H1 (cell line): ENCODE measurements at regions not wholly inside any gene's neighbourhood (a gene's known extent, or its start where the extent isn't known, plus 50 kb on each side); places are given as distances from the start of the nearest gene placed in this dataset.

Experiments used
- CTCF ChIA-PET: fragments of 300-600 bp; sonication (Branson Sonifier 250); formaldehyde crosslinking; loops from one replicate; lab custom pipeline; 2021; ENCODE audit not compliant: partially characterized antibody; lab: Charles Lee
- POLR2A ChIA-PET: fragments of 300-600 bp; sonication (Branson Sonifier 250); formaldehyde crosslinking; loops from one replicate; lab custom pipeline; 2021; ENCODE audit warnings: inconsistent platforms; ENCODE audit not compliant: partially characterized antibody; lab: Charles Lee
- DNase-seq, 2 experiments: peaks; one replicate each; pipeline versions ENCODE4 v3.0.0 to v3.0.0-alpha.2; 2010 to 2022; ENCODE audit warnings: low spot score in 2 of 2, low read depth in 1 of 2, mixed read lengths in 1 of 2
- FAIRE-seq: peaks from 2 replicates; lab custom pipeline; 2011; peaks lifted over from hg19 to GRCh38; lab: Jason Lieb, UNC
- H2AFZ ChIP-seq: 2 replicates; pipeline ENCODE4 v1.8.1; 2012; ENCODE audit warnings: low read length, inconsistent platforms
- H2AK5ac ChIP-seq: 2 replicates; pipeline ENCODE4 v1.6.1; 2013; ENCODE audit warnings: low read depth, low read length
- H2BK120ac ChIP-seq: replicated peaks from 2 replicates; pipeline ENCODE3; 2013; ENCODE audit warnings: low read depth, low read length, inconsistent platforms
- H2BK12ac ChIP-seq: 2 replicates; pipeline ENCODE4 v1.6.1; 2013; ENCODE audit warnings: low read depth, low read length
- H2BK15ac ChIP-seq: 2 replicates; pipeline ENCODE4 v1.6.1; 2013; ENCODE audit warnings: low read length
- H2BK20ac ChIP-seq: 2 replicates; pipeline ENCODE4 v1.6.1; 2013; ENCODE audit warnings: low read length
- H2BK5ac ChIP-seq: 2 replicates; pipeline ENCODE4 v1.6.1; 2013; ENCODE audit warnings: low read depth, low read length
- H3K14ac ChIP-seq: 2 replicates; pipeline ENCODE4 v1.6.1; 2013; ENCODE audit warnings: inconsistent platforms; ENCODE audit not compliant: insufficient read length
- H3K18ac ChIP-seq: 2 replicates; pipeline ENCODE4 v1.6.1; 2013; ENCODE audit warnings: low read length; ENCODE audit errors: extremely low read depth
- H3K23ac ChIP-seq: 2 replicates; pipeline ENCODE4 v1.6.1; 2013; ENCODE audit warnings: inconsistent platforms; ENCODE audit not compliant: insufficient read length
- H3K23me2 ChIP-seq: 2 replicates; pipeline ENCODE4 v1.6.1; 2013; ENCODE audit warnings: low read depth, low read length
- H3K27ac ChIP-seq: 2 replicates; pipeline ENCODE4 v1.6.1; 2011; ENCODE audit warnings: low read depth, low read length, inconsistent platforms
- H3K27me3 ChIP-seq, 4 experiments: replicated peaks in 1 of 4; 1 replicate in 1 of 4; 2 replicates in 3 of 4; pipeline versions ENCODE4 v1.6.1 to v1.8.1; 2011 to 2013; ENCODE audit warnings: low read length in 3 of 4, mild to moderate bottlenecking in 3 of 4, inconsistent platforms in 2 of 4, mixed read lengths in 2 of 4, moderate library complexity in 1 of 4; ENCODE audit not compliant: control insufficient read depth in 3 of 4, insufficient read depth in 3 of 4; ENCODE audit errors: extremely low read depth in 1 of 4
- H3K36me3 ChIP-seq, 4 experiments: 2 replicates each; pipeline versions ENCODE4 v1.6.1 to v1.8.1; 2011 to 2013; ENCODE audit warnings: mild to moderate bottlenecking in 4 of 4, low read length in 3 of 4, moderate library complexity in 2 of 4, control low read depth in 1 of 4, inconsistent platforms in 1 of 4; ENCODE audit not compliant: insufficient read depth in 4 of 4, control insufficient read depth in 2 of 4
- H3K4ac ChIP-seq: replicated peaks from 2 replicates; pipeline ENCODE3; 2013; ENCODE audit warnings: low read length, low read depth, mixed read lengths, inconsistent platforms; ENCODE audit not compliant: insufficient read length
- H3K4me1 ChIP-seq, 4 experiments: replicated peaks in 1 of 4; 1 replicate in 1 of 4; 2 replicates in 3 of 4; pipeline versions ENCODE4 v1.6.1 to v1.8.1; 2011 to 2013; ENCODE audit warnings: low read length in 3 of 4, inconsistent platforms in 2 of 4, mixed read lengths in 1 of 4; ENCODE audit not compliant: insufficient read depth in 4 of 4, control insufficient read depth in 3 of 4
- H3K4me2 ChIP-seq, 2 experiments: 2 replicates each; pipeline versions ENCODE4 v1.6.1 to v1.8.1; 2011 to 2013; ENCODE audit warnings: low read depth in 2 of 2, low read length in 2 of 2, control low read depth in 1 of 2, inconsistent platforms in 1 of 2, mild to moderate bottlenecking in 1 of 2; ENCODE audit not compliant: insufficient read depth in 1 of 2
- H3K4me3 ChIP-seq, 4 experiments: fragments of 200-600, 300-600 bp in 1 of 4; sonication (generic), shearing (Covaris generic), sonication (Bioruptor Twin) in 1 of 4; 2 replicates each; pipeline versions ENCODE4 v1.5.1 to v1.8.1; 2011 to 2016; ENCODE audit warnings: low read length in 4 of 4, low read depth in 3 of 4, control low read depth in 2 of 4, inconsistent platforms in 2 of 4, mild to moderate bottlenecking in 2 of 4, mixed read lengths in 1 of 4, moderate library complexity in 1 of 4; ENCODE audit not compliant: insufficient read depth in 2 of 4; ENCODE audit errors: extremely low read depth in 1 of 4
- H3K56ac ChIP-seq: replicated peaks from 2 replicates; pipeline ENCODE3; 2013; ENCODE audit warnings: low read depth, mild to moderate bottlenecking, mixed read lengths, low read length, inconsistent platforms; ENCODE audit not compliant: insufficient read length
- H3K79me1 ChIP-seq: 2 replicates; pipeline ENCODE4 v1.6.1; 2013; ENCODE audit warnings: low read depth, low read length, control low read depth
- H3K79me2 ChIP-seq, 2 experiments: 2 replicates each; pipeline versions ENCODE4 v1.6.1 to v1.8.1; 2012 to 2013; ENCODE audit warnings: low read length in 2 of 2, mild to moderate bottlenecking in 2 of 2, inconsistent platforms in 1 of 2; ENCODE audit not compliant: insufficient read depth in 2 of 2, control insufficient read depth in 1 of 2
- H3K9ac ChIP-seq, 4 experiments: replicated peaks in 1 of 4; 1 replicate in 1 of 4; 2 replicates in 3 of 4; pipeline versions ENCODE4 v1.6.1 to v1.8.1; 2011 to 2013; ENCODE audit warnings: low read depth in 3 of 4, low read length in 3 of 4, control low read depth in 2 of 4, mild to moderate bottlenecking in 2 of 4, moderate library complexity in 2 of 4, inconsistent platforms in 1 of 4; ENCODE audit errors: extremely low read depth in 1 of 4
- H3K9me3 ChIP-seq, 2 experiments: 2 replicates each; pipeline versions ENCODE4 v1.6.1 to v1.8.1; 2012 to 2013; ENCODE audit warnings: mild to moderate bottlenecking in 2 of 2, moderate library complexity in 2 of 2, control low read depth in 1 of 2, inconsistent platforms in 1 of 2, low read depth in 1 of 2, low read length in 1 of 2, mixed read lengths in 1 of 2; ENCODE audit not compliant: insufficient read depth in 2 of 2
- H4K20me1 ChIP-seq, 2 experiments: replicated peaks in 1 of 2; 2 replicates each; pipeline versions ENCODE3 to v1.8.1; 2011 to 2013; ENCODE audit warnings: inconsistent platforms in 2 of 2, low read length in 2 of 2, mild to moderate bottlenecking in 1 of 2; ENCODE audit not compliant: insufficient read depth in 2 of 2, control insufficient read depth in 1 of 2
- H4K5ac ChIP-seq: 2 replicates; pipeline ENCODE4 v1.6.1; 2013; ENCODE audit warnings: low read length, low read depth, mixed read lengths, inconsistent platforms; ENCODE audit not compliant: insufficient read length
- H4K8ac ChIP-seq: 2 replicates; pipeline ENCODE4 v1.8.0; 2013; ENCODE audit warnings: mild to moderate bottlenecking, moderate library complexity, low read length, inconsistent platforms; ENCODE audit not compliant: insufficient read depth; ENCODE audit errors: extremely low read depth
- H4K91ac ChIP-seq: replicated peaks from 2 replicates; pipeline ENCODE3; 2013; ENCODE audit warnings: low read length, mixed read lengths, inconsistent platforms; ENCODE audit not compliant: insufficient read length
- ATF3 ChIP-seq: IDR thresholded peaks from 2 replicates; pipeline ENCODE4 v1.6.1; 2011; ENCODE audit warnings: low read depth, mild to moderate bottlenecking, low read length; ENCODE audit not compliant: insufficient read depth
- BCL11A ChIP-seq, 2 experiments: IDR thresholded peaks; one replicate each; pipeline ENCODE4 v1.6.1; 2011; ENCODE audit warnings: low read depth in 2 of 2, low read length in 2 of 2, mild to moderate bottlenecking in 2 of 2
- CREB1 ChIP-seq: IDR thresholded peaks from 2 replicates; pipeline ENCODE4 v1.6.1; 2012; ENCODE audit warnings: inconsistent platforms
- CTBP2 ChIP-seq: IDR thresholded peaks from 2 replicates; pipeline ENCODE4 v1.7.0; 2011; ENCODE audit warnings: borderline replicate concordance, mild to moderate bottlenecking, moderate library complexity, mixed read lengths, low read length; ENCODE audit not compliant: insufficient read depth, insufficient read length
- GTF2F1 ChIP-seq: IDR thresholded peaks from 2 replicates; pipeline ENCODE4 v1.6.1; 2012; ENCODE audit warnings: low read depth, low read length, improper control_type of control experiment, borderline replicate concordance
- JUND ChIP-seq: IDR thresholded peaks from 2 replicates; pipeline ENCODE4 v1.6.1; 2011; ENCODE audit warnings: mild to moderate bottlenecking, improper control_type of control experiment, low read length
- KDM1A ChIP-seq: fragments of 200-600, 300-600 bp; sonication (generic); IDR thresholded peaks from 2 replicates; pipeline ENCODE4 v1.7.1; 2016; ENCODE audit warnings: mild to moderate bottlenecking, low read length, borderline replicate concordance
- NRF1 ChIP-seq: IDR thresholded peaks from 2 replicates; pipeline ENCODE4 v1.6.1; 2011; ENCODE audit warnings: mild to moderate bottlenecking, low read depth, low read length, improper control_type of control experiment
- POLR2A ChIP-seq, 2 experiments: IDR thresholded peaks; 1 replicate in 1 of 2; 2 replicates in 1 of 2; pipeline ENCODE4 v1.6.1; 2011; ENCODE audit warnings: low read depth in 2 of 2, low read length in 2 of 2, mild to moderate bottlenecking in 2 of 2; ENCODE audit errors: control extremely low read depth in 1 of 2
- POLR2AphosphoS5 ChIP-seq: IDR thresholded peaks from 2 replicates; pipeline ENCODE4 v1.6.1; 2011; ENCODE audit warnings: low read depth, low read length
- RFX5 ChIP-seq: IDR thresholded peaks from 2 replicates; pipeline ENCODE4 v1.6.1; 2011; ENCODE audit warnings: low read depth, low read length, improper control_type of control experiment, borderline replicate concordance
- TCF12 ChIP-seq: IDR thresholded peaks from 2 replicates; pipeline ENCODE4 v1.6.1; 2011; ENCODE audit warnings: low read depth, mild to moderate bottlenecking, low read length
- WGBS, 2 experiments: shearing (Covaris generic) in 1 of 2; methylation state at CpG; one replicate each; pipeline versions ENCODE4 v1.1.6 to v1.1.7; 2013 to 2015; ENCODE audit warnings: low lambda C conversion rate in 2 of 2, mixed read lengths in 2 of 2, inconsistent platforms in 1 of 2, low coverage in 1 of 2, missing lambda C conversion rate in 1 of 2; ENCODE audit not compliant: insufficient replicate concordance in 2 of 2, insufficient coverage in 1 of 2, insufficient read length in 1 of 2; ENCODE audit errors: extremely low coverage in 1 of 2, missing lambda C conversion rate in 1 of 2; 5-methylcytosine and 5-hydroxymethylcytosine counted together
- TF ChIP-seq, protein P1 (sequence below): IDR thresholded peaks from 2 replicates; pipeline ENCODE4 v1.6.1; 2011; ENCODE audit warnings: low read length, improper control_type of control experiment

DNA sequence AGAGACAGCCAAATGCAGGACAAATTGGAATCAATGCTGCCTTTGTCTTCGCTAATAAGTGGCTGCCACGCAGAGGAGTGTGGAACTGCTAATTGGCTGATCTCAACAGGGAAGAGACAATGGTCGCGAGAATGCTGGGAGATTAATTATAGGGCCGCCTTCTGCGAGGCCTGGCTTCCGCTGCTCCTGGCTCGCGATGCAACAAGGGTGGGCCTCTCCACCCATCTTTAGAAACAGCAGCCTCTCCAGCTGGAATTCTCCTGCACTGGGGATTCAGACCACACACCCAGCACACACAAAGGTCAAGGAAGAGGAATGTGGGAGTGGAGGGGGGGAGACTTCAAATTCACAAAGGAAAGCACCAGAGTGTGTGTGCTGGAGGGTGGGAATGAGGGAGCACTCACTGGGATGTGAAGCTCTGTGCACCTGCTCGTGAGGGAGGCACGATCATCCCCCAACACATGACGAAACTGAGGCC, 200.7 kb upstream of the GRIK3 start:
- Histone ChIP-seq H3K4me1 (peaks cover 10 to 21% (median 14%) of the 10 kb centered on the region in 4 experiments), H3K23ac (no peak overlapping the region), H3K4me3 (no peak overlapping the region), H2BK12ac (peak overlapping the region; percentile 84), H2AFZ (peak overlapping the region; percentile 43; the same call in 1 of the 2 replicates), H4K20me1 (no peaks in the 10 kb centered on the region), H3K27me3 (no peaks in the 10 kb centered on the region), H2BK120ac (no peak overlapping the region), H4K91ac (peak overlapping the region; percentile 14), H3K36me3 (no peaks in the 10 kb centered on the region), H3K79me1 (no peaks in the 10 kb centered on the region), H3K9ac (peak overlapping the region in 1 of 4 experiments; percentile 13; a peak in 2 of 7 replicates), H3K79me2 (no peaks in the 10 kb centered on the region), H3K27ac (no peak overlapping the region), H3K4me2 (peak overlapping the region; percentile 23 to 36; a peak in 3 of 4 replicates), H2BK5ac (no peak overlapping the region), H3K9me3 (no peaks in the 10 kb centered on the region), H2BK15ac (no peak overlapping the region), H3K14ac (no peak overlapping the region), H4K8ac (no peak overlapping the region), H3K4ac (no peak overlapping the region), H3K23me2 (peaks cover 3% of the 10 kb centered on the region), H4K5ac (no peak overlapping the region), H3K18ac (no peak overlapping the region; the same call in 1 of the 2 replicates), H3K56ac (no peak overlapping the region), H2BK20ac (peak overlapping the region; percentile 36; the same call in 1 of the 2 replicates), H2AK5ac (no peak overlapping the region; the same call in 1 of the 2 replicates)
- WGBS, 2 experiments = 41% methylated on average over 12 of the region's 12 CpGs; no CpG with 5 or more reads in 1 of the 2 experiments
- ChIA-PET CTCF (interaction anchor here (1.1 to 1.4 kb wide), 3 partner anchors 20 to 233 kb away, joined by 3 to 4 read pairs (median 4); no protein-coding TSS in a partner anchor), POLR2A (interaction anchor here (0.7 to 2.7 kb wide), 7 partner anchors 9 to 186 kb away, joined by 3 to 10 read pairs (median 3); no protein-coding TSS in a partner anchor)
- FAIRE-seq (no peak), DNase-seq (peak in 1 of 2 experiments; percentile 52)
- TF ChIP-seq, protein P1, sequence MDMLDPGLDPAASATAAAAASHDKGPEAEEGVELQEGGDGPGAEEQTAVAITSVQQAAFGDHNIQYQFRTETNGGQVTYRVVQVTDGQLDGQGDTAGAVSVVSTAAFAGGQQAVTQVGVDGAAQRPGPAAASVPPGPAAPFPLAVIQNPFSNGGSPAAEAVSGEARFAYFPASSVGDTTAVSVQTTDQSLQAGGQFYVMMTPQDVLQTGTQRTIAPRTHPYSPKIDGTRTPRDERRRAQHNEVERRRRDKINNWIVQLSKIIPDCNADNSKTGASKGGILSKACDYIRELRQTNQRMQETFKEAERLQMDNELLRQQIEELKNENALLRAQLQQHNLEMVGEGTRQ = no peak
- TF ChIP-seq CREB1 = no peak
- no peak for TF ChIP-seq POLR2AphosphoS5
- no peak for TF ChIP-seq GTF2F1
- TF ChIP-seq CTBP2 = no peak
- TF ChIP-seq RFX5 = no peak
- TF ChIP-seq NRF1 = no peak
- TF ChIP-seq JUND = no peak
- no peak; the same call in 1 of the 2 replicates for TF ChIP-seq TCF12
- TF ChIP-seq ATF3 = no peak
- no peak for TF ChIP-seq BCL11A (IDR thresholded peaks at IDR 0.05; ENCODE audit: low read depth in 2 of 2, low read length in 2 of 2)
- TF ChIP-seq KDM1A = no peak
- no peak for TF ChIP-seq POLR2A (IDR thresholded peaks at IDR 0.05; ENCODE audit: control extremely low read depth in 1 of 2, low read depth in 2 of 2, low read length in 2 of 2)
